Hippocampal formation (tissue), 2 donors: ENCODE measurements at regions not wholly inside any gene's neighbourhood (a gene's known extent, or its start where the extent isn't known, plus 50 kb on each side); places are given as distances from the start of the nearest gene placed in this dataset.

Source experiments
- DNase-seq, 2 donors: peaks; one replicate each; lab custom pipeline; 2025; lab: John Stamatoyannopoulos, UW

DNA sequence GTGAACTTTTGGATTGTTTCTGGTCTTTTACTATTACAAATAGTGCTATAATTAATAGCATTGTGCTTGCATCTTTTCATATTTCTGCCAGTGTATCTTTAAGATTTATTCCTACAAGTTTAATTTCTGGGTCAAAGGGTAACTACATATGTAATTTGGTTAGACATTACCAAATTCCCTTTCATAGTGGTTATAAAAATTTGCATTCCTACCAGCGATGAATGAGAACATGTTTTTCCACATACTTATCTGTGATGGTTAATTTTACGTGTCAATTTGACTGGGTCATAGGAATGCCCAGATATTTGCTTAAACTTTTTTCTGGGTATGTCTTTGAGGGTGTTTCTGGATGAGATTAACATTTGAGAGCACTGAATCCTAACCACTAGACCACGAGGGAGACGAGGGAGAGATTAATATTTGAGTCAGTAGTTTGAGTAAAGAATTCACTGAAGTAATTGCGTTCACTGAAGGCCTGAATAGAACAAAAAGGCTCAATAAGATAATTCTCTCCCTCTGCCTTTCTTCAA, 132.3 kb upstream of the NEO1 start:
- DNase-seq: no peak

GRCh38 chr15:72916897-72917296, 133.3 kb upstream of the ADPGK start:
- no peak for DNase-seq

- DNase-seq: no peak
These were observed 132.8 kb upstream of the ADPGK start for GRCh38 chr15:72916378-72916777.

GRCh38 chr15:72915843-72916242, 132.3 kb upstream of the ADPGK start:
- no peak for DNase-seq

DNA sequence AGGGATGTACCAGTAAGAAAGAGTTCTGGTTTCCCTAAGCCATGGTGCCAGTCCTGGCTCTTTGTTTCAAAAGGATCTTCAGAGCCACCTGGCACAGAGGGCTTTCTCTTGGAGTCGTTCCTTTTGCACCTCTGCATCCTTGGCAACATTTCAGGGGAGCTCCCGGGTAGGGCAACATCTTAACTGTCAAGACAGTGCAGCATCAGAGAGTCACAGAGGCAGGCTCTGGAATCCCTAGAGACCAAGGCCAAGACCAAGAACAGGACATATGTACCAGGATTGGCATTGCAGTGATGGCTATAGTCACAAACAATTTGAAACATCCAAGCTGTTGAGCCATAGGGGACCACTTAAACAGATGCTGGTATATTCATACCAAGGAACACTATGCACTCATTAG, 129.4 kb upstream of the ADPGK start:
- DNase-seq: no peak

DNA sequence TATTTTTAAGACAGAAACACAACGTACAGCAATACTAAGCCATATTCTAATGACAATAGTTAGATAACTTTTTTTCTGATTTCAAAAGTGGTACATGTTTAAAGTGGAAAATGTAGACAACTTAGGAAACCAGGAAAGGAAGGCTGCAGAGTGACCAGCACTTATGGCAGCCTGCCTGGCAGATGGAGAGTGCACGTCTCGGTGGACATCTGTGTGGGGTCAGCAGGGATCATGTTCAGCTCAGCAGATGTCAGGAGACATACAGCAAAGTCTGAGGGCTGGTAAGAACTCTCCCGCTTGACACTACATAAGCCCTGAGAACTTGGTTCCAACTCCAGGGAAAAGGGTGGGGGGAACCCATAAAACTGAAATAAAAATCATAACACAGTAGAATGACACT, 128.6 kb upstream of the ADPGK start:
- DNase-seq: no peak

DNA sequence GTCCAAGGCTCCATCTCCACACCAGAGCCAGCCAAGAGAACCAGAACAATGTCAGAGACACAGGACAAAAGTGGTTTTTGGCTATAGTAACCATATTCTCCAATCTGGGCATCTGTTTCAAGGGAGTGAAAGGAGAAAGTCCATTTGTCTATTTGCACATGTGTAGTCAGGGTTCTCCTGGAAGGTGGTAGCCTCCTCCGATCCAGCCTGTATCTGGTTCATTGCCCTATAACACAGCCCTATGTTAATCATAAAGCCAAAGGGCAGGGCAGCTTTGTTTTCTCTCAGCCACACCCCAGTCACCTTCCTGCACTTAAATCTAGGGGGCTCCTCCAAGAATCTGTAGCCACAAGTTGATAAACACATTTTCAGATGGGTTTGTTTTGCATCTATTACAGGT, 128.1 kb upstream of the ADPGK start:
- DNase-seq: no peak

GRCh38 chr15:72908713-72909112, 125.2 kb upstream of the ADPGK start:
- DNase-seq: no peak

DNA sequence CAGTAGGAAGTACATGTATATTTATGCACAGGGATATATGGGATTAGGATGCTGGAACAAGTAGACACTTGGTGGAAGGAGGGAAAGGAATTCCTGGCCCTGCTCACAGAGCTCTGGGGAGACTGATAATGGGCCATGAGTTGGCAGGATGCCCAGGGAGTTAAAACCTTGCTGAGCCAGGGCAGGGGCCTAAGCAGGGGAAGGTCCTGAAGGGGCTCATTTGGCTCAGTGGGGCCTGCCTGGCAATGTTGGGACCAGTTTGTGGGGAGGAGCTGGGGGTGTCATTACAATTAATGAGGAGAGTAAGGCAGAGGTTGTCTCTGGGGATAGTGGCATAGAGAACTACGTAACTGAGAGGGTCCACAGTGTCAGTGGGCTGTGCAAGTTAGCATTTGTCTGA, 124.2 kb upstream of the ADPGK start:
- no peak for DNase-seq

- no peak for DNase-seq
These were observed 119.3 kb upstream of the ADPGK start for GRCh38 chr15:72902919-72903260.

DNA sequence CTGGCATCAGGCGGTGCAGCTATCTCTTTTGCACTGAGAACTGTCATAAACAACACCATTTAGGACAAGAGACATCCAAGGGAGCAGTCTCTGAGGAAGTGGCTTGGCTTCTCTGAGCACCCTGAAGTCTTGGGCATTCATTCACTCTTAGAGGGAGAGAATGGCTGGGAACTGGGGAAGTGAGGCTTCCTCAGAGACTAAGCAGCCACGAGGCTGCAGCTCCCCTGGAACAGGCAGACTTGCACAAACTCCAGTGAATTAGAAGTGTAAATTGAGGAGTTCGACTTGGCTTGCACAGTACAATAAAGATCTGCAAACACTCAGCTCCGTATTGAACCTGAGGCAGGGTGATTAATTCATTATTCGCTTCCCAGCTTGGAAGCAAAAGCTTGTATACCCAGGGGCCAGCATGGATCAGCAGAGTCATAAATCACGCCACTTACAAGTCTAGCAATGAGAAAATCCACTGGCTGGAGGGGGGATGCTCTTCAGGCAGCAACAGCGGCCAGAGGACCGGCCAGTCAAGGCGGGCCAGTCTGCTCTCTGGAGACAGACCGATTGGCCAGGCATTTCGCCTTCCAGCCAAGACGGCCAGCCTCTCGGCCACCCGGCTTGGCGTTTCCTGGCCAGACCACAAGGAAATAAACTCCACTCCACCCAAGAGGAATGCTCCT, 118.8 kb upstream of the ADPGK start:
- peak in 1 of 2 donors; percentile 12 for DNase-seq

DNA sequence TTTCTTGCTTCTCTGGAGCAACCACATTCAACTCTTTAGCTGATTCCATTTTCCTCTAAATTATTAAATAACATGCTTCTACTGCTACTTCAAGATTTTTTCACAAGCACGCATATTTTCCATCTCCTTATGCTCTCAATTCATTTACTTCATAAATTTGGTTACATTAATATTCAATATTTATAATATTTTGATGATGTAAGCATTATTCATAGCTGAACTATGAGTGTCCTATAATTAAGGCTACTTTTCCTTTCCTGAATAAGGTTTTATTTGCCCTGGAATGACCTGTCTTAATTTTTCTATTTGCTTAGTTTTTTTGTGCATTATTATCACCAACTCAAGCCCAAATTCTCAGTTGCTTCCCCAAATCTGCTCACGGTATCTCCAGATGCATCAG, 109.4 kb upstream of the ADPGK start:
- no peak for DNase-seq

GRCh38 chr15:72890043-72890442, 106.5 kb upstream of the ADPGK start:
- no peak for DNase-seq

GRCh38 chr15:72889545-72889944, 106.0 kb upstream of the ADPGK start:
- DNase-seq: peak in 1 of 2 donors; percentile 12

GRCh38 chr15:72888811-72889210, 105.3 kb upstream of the ADPGK start:
- DNase-seq: no peak

DNA sequence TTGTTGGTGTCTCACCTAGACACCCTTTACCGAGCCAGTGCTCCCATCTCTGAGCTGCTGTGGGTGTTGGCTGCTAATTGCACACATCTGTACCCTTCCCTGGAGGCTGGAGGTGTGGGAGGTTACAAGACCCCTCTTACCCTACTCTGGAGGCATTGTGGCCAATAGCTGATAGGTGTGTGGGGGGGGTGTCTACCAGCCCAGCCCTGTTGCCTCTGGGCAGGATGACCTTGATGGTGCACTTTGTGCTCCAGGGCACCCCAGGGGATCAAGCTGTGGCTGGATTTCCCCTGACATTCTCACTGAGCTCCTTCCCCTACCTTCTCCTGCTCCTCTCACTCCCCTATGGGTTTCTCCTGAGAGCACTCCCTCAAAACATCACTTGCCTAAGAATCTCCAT, 104.7 kb upstream of the ADPGK start:
- DNase-seq: no peak

- DNase-seq: no peak
These were observed 103.8 kb upstream of the ADPGK start for GRCh38 chr15:72887376-72887775.

GRCh38 chr15:72884311-72884710, 100.8 kb upstream of the ADPGK start:
- DNase-seq: no peak

GRCh38 chr15:72873379-72874233, 90.0 kb upstream of the ADPGK start:
- DNase-seq: no peak

GRCh38 chr15:72872066-72872845, 88.7 kb upstream of the ADPGK start:
- DNase-seq: no peak

DNA sequence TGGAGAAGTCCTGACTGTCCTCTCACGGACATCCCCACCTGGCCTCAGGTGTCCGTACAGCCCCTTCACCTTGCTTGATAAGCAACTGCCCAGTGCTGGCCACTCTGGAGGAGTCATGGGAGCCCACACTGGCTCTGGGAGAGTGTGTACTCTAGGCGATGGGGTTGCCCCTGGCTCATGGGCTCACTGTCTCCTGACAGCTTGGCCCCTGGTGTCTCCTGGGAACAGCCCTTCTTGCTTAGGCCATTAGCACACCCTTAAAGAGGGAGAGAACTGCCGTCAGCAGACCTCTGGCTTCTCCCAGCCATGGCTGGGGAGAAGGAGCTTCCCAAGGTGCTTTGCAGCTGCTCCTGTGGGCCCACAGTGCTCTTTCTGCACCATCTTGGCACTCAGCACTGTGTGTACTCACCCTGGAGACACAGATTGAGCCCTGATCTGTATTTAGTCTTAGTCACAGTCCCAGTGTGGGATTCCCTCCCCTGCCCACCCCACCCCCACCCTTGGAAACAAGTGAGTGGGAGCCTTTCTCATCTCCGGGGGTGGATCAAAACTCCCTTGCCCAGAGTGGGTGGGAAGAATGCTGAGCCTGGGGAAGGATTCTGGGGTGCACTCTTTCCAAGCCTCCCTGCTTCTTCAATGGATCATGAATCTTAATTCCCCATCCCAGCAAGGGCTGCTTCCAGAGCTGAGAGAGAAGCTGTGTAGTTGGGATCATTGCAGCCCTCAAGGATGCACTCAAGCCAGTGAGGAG, 83.5 kb upstream of the ADPGK start:
- DNase-seq: no peak

GRCh38 chr15:72866182-72866581, 82.6 kb upstream of the ADPGK start:
- DNase-seq: no peak
